K562 (cell line): ENCODE measurements at regions not wholly inside any gene's neighbourhood (a gene's known extent, or its start where the extent isn't known, plus 50 kb on each side); places are given as distances from the start of the nearest gene placed in this dataset.

Source experiments
- ZBTB34 ChIP-seq: fragments of 250-450 bp; sonication (Bioruptor Pico); IDR thresholded peaks from 2 replicates; pipeline ENCODE4 v1.8.0; 2021; ENCODE audit warnings: mild to moderate bottlenecking, moderate library complexity
- ZNF589 ChIP-seq: fragments of 200-800 bp; sonication (Bioruptor generic); IDR thresholded peaks from 2 replicates; pipeline ENCODE4 v1.6.1; 2016; ENCODE audit warnings: low read depth, missing genetic modification characterization, missing compliant biosample characterization

DNA sequence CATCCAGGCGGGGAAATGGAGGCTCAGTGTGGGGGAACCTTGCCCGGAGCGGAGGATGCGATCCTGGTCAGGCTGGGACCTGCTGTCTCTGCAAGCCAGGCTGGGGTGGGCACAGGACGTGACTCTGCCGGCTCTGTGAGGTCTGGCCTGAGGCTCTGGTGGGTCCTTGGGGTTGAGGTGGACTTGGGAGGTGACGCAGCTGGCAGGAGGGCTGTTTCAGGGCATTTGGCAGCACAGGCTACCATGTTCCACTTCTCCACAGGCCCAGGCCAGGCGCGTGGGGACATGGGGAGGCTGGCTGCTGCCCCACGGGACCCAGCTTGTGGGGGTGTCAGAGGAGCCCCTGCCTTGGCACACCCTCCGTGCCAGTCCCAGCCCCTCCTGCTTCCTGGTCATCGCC is 1199.7 kb downstream of the BRD1 start:
- no peak for TF ChIP-seq ZNF589 (CRISPR knock-in tag)
- no peak for TF ChIP-seq ZBTB34 (CRISPR knock-in tag)
